T-cell (primary cell): ENCODE measurements at regions not wholly inside any gene's neighbourhood (a gene's known extent, or its start where the extent isn't known, plus 50 kb on each side); places are given as distances from the start of the nearest gene placed in this dataset.

ENCODE experiments used
- ATAC-seq, 4 experiments: fragments of 200-7000 bp in 3 of 4; fragments of 150-1000 bp in 1 of 4; cut with Tn5 transposase; replicated peaks in 1 of 4; 1 replicate in 3 of 4; 2 replicates in 1 of 4; pipeline ENCODE4 v1.10.0; 2021; ENCODE audit warnings: moderate library complexity in 3 of 4, mild to moderate bottlenecking in 2 of 4, moderate number of reproducible peaks in 1 of 4
- CTCF ChIA-PET, 2 donors: fragments of 300-600 bp; sonication (Branson Sonifier 250); formaldehyde crosslinking; loops; one replicate each; lab custom pipeline; 2022; ENCODE audit warnings: antibody characterized with exemption in 2 of 2; lab: Charles Lee
- POLR2A ChIA-PET, 2 donors: fragments of 300-600 bp; sonication (Branson Sonifier 250); formaldehyde crosslinking; loops; one replicate each; lab custom pipeline; 2022; ENCODE audit warnings: antibody characterized with exemption in 2 of 2; lab: Charles Lee
- DNase-seq, 35 experiments: peaks; one replicate each; pipeline versions ENCODE4 v3.0.0 to v3.0.0-alpha.2; 2013 to 2023
- H3K27ac ChIP-seq: one replicate; pipeline ENCODE4 v1.5.1; 2013; ENCODE audit warnings: low read length
- H3K27me3 ChIP-seq, 2 experiments: replicated peaks in 1 of 2; 1 replicate in 1 of 2; 2 replicates in 1 of 2; pipeline versions ENCODE4 v1.6.1 to v1.7.0; 2013; ENCODE audit warnings: low read length in 1 of 2, mixed read lengths in 1 of 2; ENCODE audit not compliant: control insufficient read depth in 2 of 2, insufficient read depth in 2 of 2; ENCODE audit errors: extremely low read depth in 1 of 2
- H3K36me3 ChIP-seq, 2 donors: 1 replicate in 1 of 2; 2 replicates in 1 of 2; pipeline versions ENCODE4 v1.6.1 to v1.7.0; 2013; ENCODE audit warnings: low read length in 1 of 2; ENCODE audit not compliant: control insufficient read depth in 2 of 2, insufficient read depth in 1 of 2; ENCODE audit errors: extremely low read depth in 1 of 2
- H3K4me1 ChIP-seq, 2 experiments: 1 replicate in 1 of 2; 2 replicates in 1 of 2; pipeline versions ENCODE4 v1.6.1 to v1.7.0; 2013; ENCODE audit warnings: low read length in 2 of 2, mixed read lengths in 1 of 2; ENCODE audit not compliant: insufficient read depth in 2 of 2, control insufficient read depth in 1 of 2; ENCODE audit errors: extremely low read depth in 1 of 2
- H3K4me3 ChIP-seq, 2 donors: 1 replicate in 1 of 2; 2 replicates in 1 of 2; pipeline versions ENCODE4 v1.5.1 to v1.7.0; 2013; ENCODE audit warnings: mild to moderate bottlenecking in 2 of 2, low read length in 1 of 2, moderate library complexity in 1 of 2; ENCODE audit not compliant: control insufficient read depth in 1 of 2; ENCODE audit errors: extremely low read depth in 1 of 2
- H3K9me3 ChIP-seq: 2 replicates; pipeline ENCODE4 v1.7.0; 2013
- H3K27ac Mint-ChIP-seq, 2 donors: one replicate each; pipeline ENCODE4 v1.8.0; 2020 to 2021; ENCODE audit warnings: mild to moderate bottlenecking in 2 of 2, mixed read lengths in 2 of 2
- H3K27me3 Mint-ChIP-seq, 2 donors: one replicate each; pipeline ENCODE4 v1.8.0; 2021 to 2022; ENCODE audit warnings: mixed read lengths in 2 of 2
- H3K36me3 Mint-ChIP-seq: one replicate; pipeline ENCODE4 v1.8.0; 2021; ENCODE audit warnings: mixed read lengths
- H3K4me1 Mint-ChIP-seq, 3 donors: one replicate each; pipeline ENCODE4 v1.8.0; 2020 to 2022; ENCODE audit warnings: mixed read lengths in 3 of 3, mild to moderate bottlenecking in 1 of 3
- H3K4me3 Mint-ChIP-seq, 3 donors: one replicate each; pipeline ENCODE4 v1.8.0; 2020 to 2022; ENCODE audit warnings: mild to moderate bottlenecking in 3 of 3, mixed read lengths in 3 of 3, moderate library complexity in 3 of 3
- H3K9me3 Mint-ChIP-seq, 3 donors: one replicate each; pipeline ENCODE4 v1.8.0; 2020 to 2022; ENCODE audit warnings: mixed read lengths in 3 of 3
- WGBS: methylation state at CpG from one replicate; pipeline ENCODE4 v1.1.5; 2013; ENCODE audit warnings: missing lambda C conversion rate; ENCODE audit not compliant: insufficient coverage; 5-methylcytosine and 5-hydroxymethylcytosine counted together

- H3K27me3 Mint-ChIP-seq: peaks cover 8 to 28% of the 10 kb centered on the region in 2 donors
- H3K9me3 ChIP-seq: no peaks in the 10 kb centered on the region
- ATAC-seq: no peak
These were observed 182.4 kb downstream of the MIS18A start for GRCh38 chr21:32096411-32096810.

DNA sequence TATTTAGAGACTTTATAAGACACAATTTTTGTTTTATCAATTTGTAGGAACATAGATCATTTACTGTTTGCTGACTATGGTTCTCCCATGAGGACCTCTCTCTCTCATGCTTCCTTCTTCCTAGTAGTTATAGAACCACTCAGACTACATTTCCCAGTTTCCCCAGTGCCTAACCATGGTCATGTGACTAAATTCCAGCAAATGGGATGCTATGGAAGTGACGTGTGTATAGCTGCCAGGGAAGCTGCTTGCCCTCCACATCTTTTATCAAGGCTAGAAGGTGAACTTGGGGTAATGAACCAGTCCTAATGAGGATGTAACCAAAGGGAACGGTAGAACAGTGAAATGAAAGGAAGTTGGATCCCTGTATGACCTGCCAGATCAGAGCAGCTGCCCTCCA is 184.0 kb downstream of the MIS18A start:
- POLR2A ChIA-PET: no interaction called here
- 80% methylated on average over 1 of the region's 2 CpGs for WGBS
- DNase-seq (no peak), ATAC-seq (no peak)
- H3K36me3 ChIP-seq: no peaks in the 10 kb centered on the region
- H3K4me3 Mint-ChIP-seq: no peak overlapping the region
- H3K27me3 ChIP-seq: peaks cover 0 to 27% of the 10 kb centered on the region in 2 experiments
- H3K4me3 ChIP-seq: no peak overlapping the region
- no peaks in the 10 kb centered on the region for H3K9me3 ChIP-seq
- CTCF ChIA-PET: no interaction called here
- no peak overlapping the region for H3K27ac Mint-ChIP-seq
- no peaks in the 10 kb centered on the region for H3K4me1 ChIP-seq
- peaks cover 7 to 29% of the 10 kb centered on the region in 2 donors for H3K27me3 Mint-ChIP-seq
- H3K9me3 Mint-ChIP-seq: peaks cover 0 to 5% (median 3%) of the 10 kb centered on the region in 3 donors
- no peak overlapping the region for H3K27ac ChIP-seq
- no peaks in the 10 kb centered on the region for H3K36me3 Mint-ChIP-seq
- H3K4me1 Mint-ChIP-seq: no peaks in the 10 kb centered on the region

More at GRCh38 chr21:32096411-32096810, 182.4 kb downstream of the MIS18A start:
- Histone ChIP-seq H3K36me3 (no peaks in the 10 kb centered on the region), H3K4me1 (no peaks in the 10 kb centered on the region), H3K4me3 (no peak overlapping the region), H3K27me3 (peaks cover 0 to 34% of the 10 kb centered on the region in 2 experiments), H3K27ac (no peak overlapping the region)
- peaks cover 0 to 5% (median 3%) of the 10 kb centered on the region in 3 donors for H3K9me3 Mint-ChIP-seq
- no peak overlapping the region for H3K27ac Mint-ChIP-seq
- ChIA-PET POLR2A (no interaction called here), CTCF (no interaction called here)
- DNase-seq: no peak
- WGBS: 0% methylated on average over 1 of the region's 3 CpGs
- H3K4me3 Mint-ChIP-seq: no peak overlapping the region
- no peaks in the 10 kb centered on the region for H3K36me3 Mint-ChIP-seq
- H3K4me1 Mint-ChIP-seq: no peaks in the 10 kb centered on the region

GRCh38 chr21:32093646-32094462 is 185.0 kb downstream of the MIS18A start:
- Histone ChIP-seq H3K9me3 (no peaks in the 10 kb centered on the region), H3K4me1 (no peaks in the 10 kb centered on the region), H3K27me3 (peaks cover 0 to 26% of the 10 kb centered on the region in 2 experiments), H3K36me3 (no peaks in the 10 kb centered on the region), H3K4me3 (no peak overlapping the region), H3K27ac (no peak overlapping the region)
- ATAC-seq: no peak
- 82% methylated on average over 4 of the region's 7 CpGs for WGBS
- no peak overlapping the region for H3K4me3 Mint-ChIP-seq
- no peaks in the 10 kb centered on the region for H3K36me3 Mint-ChIP-seq
- no peak for DNase-seq
- peaks cover 0 to 5% (median 3%) of the 10 kb centered on the region in 3 donors for H3K9me3 Mint-ChIP-seq
- CTCF ChIA-PET: no interaction called here
- no peak overlapping the region for H3K27ac Mint-ChIP-seq
- H3K4me1 Mint-ChIP-seq: no peaks in the 10 kb centered on the region
- peaks cover 5 to 29% of the 10 kb centered on the region in 2 donors for H3K27me3 Mint-ChIP-seq
- POLR2A ChIA-PET: no interaction called here

- POLR2A ChIA-PET: no interaction called here
These were observed 187.9 kb downstream of the MIS18A start for GRCh38 chr21:32090956-32091355.

DNA sequence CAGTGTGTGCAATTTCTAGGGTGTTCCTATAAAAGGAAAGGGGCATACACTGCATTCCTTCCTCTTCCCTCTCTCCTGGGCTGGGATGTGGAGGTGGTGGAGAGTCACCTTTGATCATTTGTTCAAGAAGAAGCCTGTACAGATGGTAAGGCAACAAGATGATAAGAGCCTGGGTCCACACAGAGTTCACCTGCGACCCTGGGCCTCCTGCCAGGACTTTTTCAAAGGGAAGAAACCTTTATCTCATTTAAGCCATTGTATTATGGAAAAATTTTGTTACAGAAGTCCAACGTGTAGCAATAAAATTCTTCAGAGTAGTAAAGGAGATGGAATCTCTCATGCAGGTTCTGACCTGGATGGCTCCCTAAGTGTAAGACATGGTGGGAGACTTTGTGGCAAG is 189.1 kb downstream of the MIS18A start:
- CTCF ChIA-PET: no interaction called here
- no peak overlapping the region for H3K27ac Mint-ChIP-seq
- H3K4me3 Mint-ChIP-seq: no peak overlapping the region

More at GRCh38 chr21:32090956-32091355, 187.9 kb downstream of the MIS18A start:
- Mint-ChIP-seq H3K4me3 (no peak overlapping the region), H3K27ac (no peak overlapping the region), H3K4me1 (no peaks in the 10 kb centered on the region), H3K9me3 (peaks cover 0 to 5% (median 3%) of the 10 kb centered on the region in 3 donors), H3K27me3 (peaks cover 5 to 24% of the 10 kb centered on the region in 2 donors), H3K36me3 (no peaks in the 10 kb centered on the region)
- H3K4me3 ChIP-seq: no peak overlapping the region
- H3K4me1 ChIP-seq: no peaks in the 10 kb centered on the region
- no peaks in the 10 kb centered on the region for H3K36me3 ChIP-seq
- 83% methylated on average over 1 of the region's 3 CpGs for WGBS
- H3K27me3 ChIP-seq: peaks cover 0 to 19% of the 10 kb centered on the region in 2 experiments
- no peak overlapping the region for H3K27ac ChIP-seq
- DNase-seq (no peak), ATAC-seq (no peak)
- CTCF ChIA-PET: no interaction called here
- no peaks in the 10 kb centered on the region for H3K9me3 ChIP-seq

GRCh38 chr21:32088471-32088870 is 190.4 kb downstream of the MIS18A start:
- Histone ChIP-seq H3K27ac (no peak overlapping the region), H3K36me3 (no peaks in the 10 kb centered on the region), H3K4me3 (no peak overlapping the region), H3K27me3 (peaks cover 0 to 8% of the 10 kb centered on the region in 2 experiments), H3K9me3 (no peaks in the 10 kb centered on the region), H3K4me1 (no peaks in the 10 kb centered on the region)
- Mint-ChIP-seq H3K27ac (no peak overlapping the region), H3K36me3 (no peaks in the 10 kb centered on the region), H3K27me3 (peaks cover 5 to 18% of the 10 kb centered on the region in 2 donors), H3K4me1 (no peaks in the 10 kb centered on the region), H3K9me3 (peaks cover 0 to 5% (median 3%) of the 10 kb centered on the region in 3 donors), H3K4me3 (no peak overlapping the region)
- DNase-seq (no peak), ATAC-seq (no peak)
- ChIA-PET CTCF (no interaction called here), POLR2A (no interaction called here)

More for the DNA sequence above, 189.1 kb downstream of the MIS18A start:
- Mint-ChIP-seq H3K9me3 (peaks cover 0 to 5% (median 3%) of the 10 kb centered on the region in 3 donors), H3K36me3 (no peaks in the 10 kb centered on the region), H3K4me1 (no peaks in the 10 kb centered on the region), H3K27me3 (peaks cover 5 to 19% of the 10 kb centered on the region in 2 donors)
- peaks cover 0 to 19% of the 10 kb centered on the region in 2 experiments for H3K27me3 ChIP-seq
- ATAC-seq (no peak), DNase-seq (no peak)
- 88% methylated on average over 1 of the region's 2 CpGs for WGBS
- no peaks in the 10 kb centered on the region for H3K36me3 ChIP-seq
- POLR2A ChIA-PET: no interaction called here
- no peak overlapping the region for H3K27ac ChIP-seq
- H3K9me3 ChIP-seq: no peaks in the 10 kb centered on the region
- H3K4me3 ChIP-seq: no peak overlapping the region
- no peaks in the 10 kb centered on the region for H3K4me1 ChIP-seq
